Right cardiac atrium (tissue), 5 donors: ENCODE measurements at regions not wholly inside any gene's neighbourhood (a gene's known extent, or its start where the extent isn't known, plus 50 kb on each side); places are given as distances from the start of the nearest gene placed in this dataset.
"Not testable (repeated sequence)": the region's sequence is repeated elsewhere in the genome, so short reads cannot be mapped to it uniquely, and the experiment has no call there.

ENCODE experiments used
- ATAC-seq, 2 donors: fragments of 200-7000 bp; cut with Tn5 transposase; one replicate each; pipeline versions ENCODE4 v1.8.0 to v1.9.1; 2020; ENCODE audit warnings: moderate library complexity in 2 of 2, mild to moderate bottlenecking in 1 of 2
- DNase-seq, 3 donors: peaks; one replicate each; pipeline ENCODE4 v3.0.0-alpha.2; 2020
- H3K27ac ChIP-seq: one replicate; pipeline ENCODE4 v1.5.1; 2013; ENCODE audit warnings: mild to moderate bottlenecking, low read length, control low read depth, moderate library complexity
- H3K27me3 ChIP-seq: one replicate; pipeline ENCODE4 v1.6.1; 2013; ENCODE audit not compliant: control insufficient read depth, insufficient read depth
- H3K4me1 ChIP-seq: one replicate; pipeline ENCODE4 v1.6.1; 2013; ENCODE audit warnings: low read length; ENCODE audit not compliant: control insufficient read depth, insufficient read depth
- H3K4me3 ChIP-seq: one replicate; pipeline ENCODE4 v1.5.1; 2013; ENCODE audit warnings: low read length, control low read depth
- H3K9me3 ChIP-seq: one replicate; pipeline ENCODE4 v1.6.1; 2013; ENCODE audit warnings: low read length; ENCODE audit not compliant: control insufficient read depth
- WGBS: extraction: QIAGEN DNeasy Blood & Tissue Kit; methylation state at CpG from one replicate; pipeline ENCODE4 v1.1.7; 2013; 5-methylcytosine and 5-hydroxymethylcytosine counted together
- intact Hi-C, 4 donors: fragments of 100-400 bp; cut with DNase I; formaldehyde crosslinking; loops; one replicate each; pipeline versions ENCODE4 v1.11.0 to v1.14.0; 2022 to 2023
- donor health status: healthy with polysubstance abuse.
- donor health status: DM: no; HTN: yes; CAD: no.
- donor health status: DM: no; HTN: no; CAD: no.
- donor health status: DM: no; HTN: yes; CAD: no; lungs with severe emphysema.
- donor health status: DM: yes; HTN: yes; CAD: no.

- H3K27ac ChIP-seq, result peak overlapping the region; percentile 38
- H3K4me3 ChIP-seq, result no peak overlapping the region
- intact Hi-C loops, result no loop called here
Observed at GRCh38 chr11:22115470-22116029, 77.3 kb upstream of the ANO5 start.

GRCh38 chr11:22127981-22128380 lies 64.9 kb upstream of the ANO5 start:
- H3K4me1 ChIP-seq, H3K27ac ChIP-seq, ATAC-seq, DNase-seq, H3K27me3 ChIP-seq, H3K9me3 ChIP-seq, H3K4me3 ChIP-seq: not testable (repeated sequence)
- intact Hi-C loops, result loop anchor here in 1 of 4 donors (10.0 kb wide), 1 partner anchor 193 kb away; no protein-coding TSS in a partner anchor
- WGBS, result 89% methylated on average over 2 of the region's 2 CpGs

More at GRCh38 chr11:22115470-22116029, 77.3 kb upstream of the ANO5 start:
- WGBS, result 50% methylated on average over 3 of the region's 3 CpGs
- ATAC-seq, result peak; percentile 54 to 63
- Histone ChIP-seq H3K4me1 (no peaks in the 10 kb centered on the region), H3K27me3 (no peaks in the 10 kb centered on the region), H3K9me3 (no peaks in the 10 kb centered on the region)
- no peak for DNase-seq

GRCh38 chr11:22130462-22131053 lies 62.3 kb upstream of the ANO5 start:
- Histone ChIP-seq H3K4me1 (no peaks in the 10 kb centered on the region), H3K27me3 (no peaks in the 10 kb centered on the region), H3K9me3 (no peaks in the 10 kb centered on the region), H3K27ac (no peak overlapping the region), H3K4me3 (no peak overlapping the region)
- ATAC-seq, result peak in 1 of 2 donors; percentile 31
- 38% methylated on average over 3 of the region's 3 CpGs for WGBS
- intact Hi-C loops, result loop anchor here in 1 of 4 donors (5.0 kb wide), 1 partner anchor 1483 kb away; no protein-coding TSS in a partner anchor
- DNase-seq, result no peak

GRCh38 chr11:22133776-22134175 lies 59.1 kb upstream of the ANO5 start:
- Histone ChIP-seq H3K4me1 (no peaks in the 10 kb centered on the region), H3K27me3 (no peaks in the 10 kb centered on the region), H3K9me3 (no peaks in the 10 kb centered on the region), H3K4me3 (no peak overlapping the region), H3K27ac (no peak overlapping the region)
- intact Hi-C loops, result loop anchor here in 1 of 4 donors (5.0 kb wide), 1 partner anchor 1486 kb away; no protein-coding TSS in a partner anchor
- ATAC-seq (no peak), DNase-seq (no peak)

GRCh38 chr11:22138264-22138663 lies 54.6 kb upstream of the ANO5 start:
- DNase-seq (no peak), ATAC-seq (no peak)
- no peak overlapping the region for H3K27ac ChIP-seq
- no peaks in the 10 kb centered on the region for H3K27me3 ChIP-seq
- no peaks in the 10 kb centered on the region for H3K9me3 ChIP-seq
- intact Hi-C loops, result no loop called here
- H3K4me3 ChIP-seq, result no peak overlapping the region
- H3K4me1 ChIP-seq, result no peaks in the 10 kb centered on the region
